C4-2B (cell line): ENCODE measurements at regions not wholly inside any gene's neighbourhood (a gene's known extent, or its start where the extent isn't known, plus 50 kb on each side); places are given as distances from the start of the nearest gene placed in this dataset.

Experiments used
- H3K27ac ChIP-seq: fragments of 450-650 bp; 2 replicates; pipeline ENCODE4 v1.5.1; 2017
- CTCF ChIP-seq: fragments of 450-650 bp; conservative IDR thresholded peaks from 2 replicates; pipeline ENCODE4 v1.5.1; 2017; ENCODE audit warnings: mild to moderate bottlenecking
- ZFX ChIP-seq: fragments of 450-650 bp; IDR thresholded peaks from 2 replicates; pipeline ENCODE4 v1.6.1; 2017

- TF ChIP-seq CTCF (no peak), ZFX (no peak)
- H3K27ac ChIP-seq = no peak overlapping the region
Measured at GRCh38 chr12:63302269-63302940, 151.4 kb upstream of the AVPR1A start.

GRCh38 chr12:63301311-63301710 is 150.3 kb upstream of the AVPR1A start:
- H3K27ac ChIP-seq = no peak overlapping the region
- no peak for TF ChIP-seq CTCF
- TF ChIP-seq ZFX = no peak

GRCh38 chr12:63298386-63298930 is 147.5 kb upstream of the AVPR1A start:
- H3K27ac ChIP-seq = no peak overlapping the region
- TF ChIP-seq ZFX (no peak), CTCF (no peak)

GRCh38 chr12:63294327-63294632 is 143.3 kb upstream of the AVPR1A start:
- TF ChIP-seq ZFX (no peak), CTCF (no peak)
- H3K27ac ChIP-seq = no peak overlapping the region

GRCh38 chr12:63292471-63293221 is 141.6 kb upstream of the AVPR1A start:
- H3K27ac ChIP-seq = no peak overlapping the region
- TF ChIP-seq CTCF (no peak), ZFX (no peak)

- no peak for TF ChIP-seq ZFX
- peak; percentile 94 for TF ChIP-seq CTCF
- H3K27ac ChIP-seq = no peak overlapping the region
Measured at GRCh38 chr12:63276537-63277365, 125.8 kb upstream of the AVPR1A start.
